ENCODE measurements at regions not wholly inside any gene's neighbourhood (a gene's known extent, or its start where the extent isn't known, plus 50 kb on each side); places are given as distances from the start of the nearest gene placed in this dataset.
A peak's percentile ranks its signal among the peaks of the same experiment; 100 is the strongest.

DNA sequence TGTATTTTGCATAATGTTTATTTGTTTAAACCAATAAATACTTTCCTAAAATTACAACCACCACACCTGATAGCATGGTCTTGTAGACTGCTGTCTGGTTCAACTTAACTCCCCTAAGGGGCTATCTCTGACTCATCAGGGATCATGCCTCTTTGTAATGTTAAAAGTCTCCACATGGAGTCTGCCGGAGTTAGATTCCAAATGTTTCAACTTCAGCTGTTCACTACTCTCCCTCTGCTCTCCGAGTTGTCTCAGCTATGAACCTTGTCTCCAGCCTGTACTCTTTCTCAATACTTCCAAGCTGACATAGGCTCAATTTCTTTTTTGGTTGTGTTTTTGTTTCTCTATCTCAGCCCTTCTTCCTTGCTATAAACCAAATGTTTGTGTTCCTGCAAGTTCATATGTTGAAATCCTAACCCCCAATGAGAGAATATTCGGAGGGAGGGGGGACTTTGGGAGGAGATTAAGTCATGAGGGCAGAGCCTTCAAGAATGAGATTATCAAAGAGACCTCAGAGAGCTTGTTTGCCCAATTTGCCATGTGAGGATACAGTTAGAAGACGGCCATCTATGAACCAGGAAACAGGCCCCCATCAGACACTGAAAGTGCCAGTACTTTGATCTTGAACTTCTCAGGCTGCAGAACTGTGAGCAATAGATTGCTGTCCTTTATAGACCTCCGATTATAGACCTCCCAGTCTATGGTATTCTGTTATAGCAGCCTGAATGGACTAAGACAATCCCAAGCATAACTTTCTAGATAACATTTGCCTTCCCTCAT is 858.2 kb downstream of the VRK1 start:
- no peak for DNase-seq (ENCODE audit: low read depth)

DNA sequence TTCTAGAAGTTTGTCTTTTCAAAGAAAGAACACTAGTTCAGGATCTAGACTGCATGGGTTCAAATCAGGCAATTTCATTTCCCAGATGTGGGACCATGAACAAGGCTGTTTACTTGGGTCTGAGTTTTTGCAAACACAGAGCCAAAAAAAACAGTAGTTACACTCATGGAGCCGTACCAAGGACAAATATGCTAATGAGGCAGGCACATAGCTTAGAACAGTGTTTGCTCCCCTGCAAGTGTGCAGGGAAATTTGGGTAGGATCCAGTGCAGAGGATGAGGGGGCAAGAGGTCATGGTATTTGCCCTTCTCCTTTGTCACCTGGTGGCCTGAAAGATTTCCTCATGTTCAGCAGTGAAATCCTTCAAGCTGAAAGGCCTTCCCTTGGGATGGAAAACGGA is 860.4 kb downstream of the VRK1 start:
- DNase-seq (ENCODE audit: low read depth) = no peak

DNA sequence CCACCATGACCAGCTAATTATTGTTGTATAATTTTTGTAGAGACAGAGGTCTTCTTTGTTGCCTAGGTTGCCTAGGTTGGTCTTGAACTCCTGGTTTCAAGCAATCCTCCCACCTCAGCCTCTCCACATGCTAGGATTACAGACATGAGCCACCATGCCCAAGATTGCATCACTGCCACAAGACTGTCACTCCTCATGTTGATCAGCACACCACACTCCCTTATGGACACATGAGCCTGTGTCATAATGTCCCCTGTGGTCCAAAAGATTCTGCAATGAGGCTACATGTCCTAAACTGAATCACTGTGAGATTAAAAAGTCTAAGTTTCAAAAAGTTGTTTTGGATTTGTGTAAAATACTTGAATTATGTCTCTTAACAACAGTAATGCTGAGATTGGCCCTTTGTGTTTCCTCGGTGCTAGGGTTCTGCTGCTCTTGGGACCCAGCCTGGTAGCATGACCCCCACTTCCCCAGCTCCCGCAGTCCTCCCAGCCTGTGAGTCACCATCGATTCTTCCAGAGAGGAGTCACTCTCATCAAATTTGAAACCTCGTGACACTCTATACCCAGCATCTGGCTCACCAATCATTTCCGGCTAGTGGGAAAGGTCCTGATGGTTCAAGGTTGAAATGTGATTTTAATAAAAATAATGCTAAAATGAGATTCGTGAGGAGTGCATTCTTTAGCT is 890.9 kb downstream of the VRK1 start:
- no peak for DNase-seq (ENCODE audit: low read depth)

GRCh38 chr14:97688631-97689336 is 891.6 kb downstream of the VRK1 start:
- no peak for DNase-seq (ENCODE audit: low read depth)

- no peak for DNase-seq (ENCODE audit: low read depth)
These were observed 894.9 kb downstream of the VRK1 start for GRCh38 chr14:97692084-97692483.

- no peak for DNase-seq (ENCODE audit: low read depth)
These were observed 898.3 kb downstream of the VRK1 start for GRCh38 chr14:97695456-97695981.

DNA sequence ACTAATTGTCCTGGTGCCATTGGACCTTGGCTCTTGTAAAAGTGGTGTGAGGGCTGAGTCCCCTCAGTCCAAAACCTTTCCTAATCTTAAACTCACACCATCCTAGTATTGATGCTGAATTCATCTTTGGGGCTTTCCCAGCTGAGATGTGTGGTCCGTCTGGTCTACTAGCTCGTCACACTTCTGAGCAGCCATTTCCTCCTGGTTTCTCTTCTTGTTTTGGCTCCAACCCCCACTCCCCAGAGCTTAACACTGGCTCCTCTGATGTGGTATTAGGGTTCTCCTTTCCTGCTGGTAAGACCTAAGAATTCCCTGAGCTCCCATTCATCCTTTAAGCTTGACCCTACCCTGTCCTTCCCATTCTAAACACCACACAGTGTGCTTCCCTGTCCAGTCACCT is 900.6 kb downstream of the VRK1 start:
- DNase-seq (ENCODE audit: low read depth) = peak; percentile 22

DNA sequence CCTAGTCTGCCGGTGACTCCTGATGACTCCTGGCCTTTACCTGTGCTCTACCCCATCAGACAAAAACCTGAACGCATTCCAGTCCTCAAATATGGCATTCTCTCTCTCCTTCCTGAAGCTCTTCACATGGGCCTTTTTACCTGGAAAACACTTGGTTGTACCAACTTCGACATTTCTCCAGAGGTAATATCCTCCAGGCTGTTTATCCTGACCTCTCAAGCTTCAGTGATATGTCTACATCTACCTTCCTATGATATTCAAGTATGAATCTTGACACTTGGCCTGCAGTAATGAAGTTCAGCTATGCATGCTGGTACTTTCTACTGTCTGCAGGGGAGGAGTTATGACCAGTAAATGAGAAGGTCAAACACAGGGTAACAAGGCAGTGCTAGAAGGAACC is 901.8 kb downstream of the VRK1 start:
- DNase-seq (ENCODE audit: low read depth) = no peak

DNA sequence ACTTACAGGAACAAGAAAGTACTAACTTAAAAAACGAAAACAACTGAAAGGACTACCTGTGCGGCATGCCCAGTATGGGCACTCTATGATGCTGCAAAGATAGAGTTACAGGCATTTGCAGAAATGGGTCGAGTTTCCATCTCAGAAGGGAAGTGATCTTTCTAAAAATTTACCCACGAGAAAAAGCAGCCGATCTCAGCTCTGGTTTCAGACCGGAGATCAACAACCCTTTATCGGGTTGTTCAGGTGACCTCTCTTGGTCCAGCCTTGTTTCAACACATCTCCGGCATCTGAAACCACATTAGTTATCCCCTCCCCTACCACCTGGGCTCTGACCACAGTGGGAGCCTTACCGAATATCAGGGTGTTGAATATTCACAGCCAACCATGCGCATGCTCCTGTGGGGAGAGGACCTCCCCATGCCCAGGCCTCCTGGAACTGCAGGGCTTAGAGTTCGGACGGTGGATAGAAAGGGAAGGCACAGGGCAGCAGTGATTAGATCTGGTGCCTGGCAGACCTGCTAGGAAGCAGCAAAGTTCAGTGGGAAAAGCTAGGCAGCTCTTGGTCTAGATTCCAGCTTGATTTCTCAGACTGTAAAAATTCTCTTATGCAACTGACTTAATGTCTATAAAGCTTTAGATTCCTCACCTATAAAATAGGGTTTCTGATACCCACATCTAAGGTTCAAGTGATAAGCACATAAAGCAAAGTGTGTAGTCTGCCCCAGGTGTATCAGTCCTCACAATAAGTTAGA is 906.0 kb downstream of the VRK1 start:
- no peak for DNase-seq (ENCODE audit: low read depth)

GRCh38 chr14:97704316-97704885 is 907.2 kb downstream of the VRK1 start:
- no peak for DNase-seq (ENCODE audit: low read depth)

DNA sequence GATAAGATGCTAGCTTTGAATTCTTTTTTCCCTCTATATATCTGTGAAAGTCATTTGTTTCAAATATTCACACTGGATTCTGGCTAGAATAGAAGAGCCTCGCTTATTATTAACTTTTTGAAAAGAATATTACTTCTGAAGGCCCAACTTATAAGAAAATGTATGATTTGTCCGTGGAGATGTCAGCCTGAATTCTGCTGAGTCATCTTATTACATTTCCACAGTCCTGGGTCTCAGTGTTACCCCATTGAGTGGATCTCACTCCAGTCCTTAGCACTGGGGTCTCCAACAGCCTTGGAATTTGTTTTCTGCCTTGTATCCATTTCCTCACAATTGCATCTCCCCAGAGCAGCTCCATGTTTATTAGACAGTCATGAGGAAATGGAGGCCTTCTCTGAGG is 907.9 kb downstream of the VRK1 start:
- DNase-seq (ENCODE audit: low read depth) = no peak

DNA sequence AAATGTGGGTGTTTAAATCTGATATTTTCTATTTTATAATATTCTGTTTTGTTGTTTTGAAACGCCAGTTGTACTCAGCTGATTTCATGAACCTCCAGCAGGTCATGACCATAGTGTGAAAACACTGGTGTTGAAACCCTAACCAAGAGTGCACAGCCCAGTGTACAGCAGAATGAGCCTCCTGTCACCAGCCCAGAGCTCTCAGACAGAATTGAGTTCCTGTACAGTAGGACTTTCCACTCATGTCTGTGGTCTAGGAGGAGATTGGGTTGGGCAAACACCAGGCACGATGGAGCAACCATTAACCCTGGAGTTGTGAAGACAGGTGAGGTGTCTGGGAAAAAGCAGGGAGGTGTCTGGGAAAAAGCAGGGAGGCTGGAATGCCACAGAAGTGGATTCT is 908.8 kb downstream of the VRK1 start:
- no peak for DNase-seq (ENCODE audit: low read depth)

GRCh38 chr14:97706819-97707218 is 909.6 kb downstream of the VRK1 start:
- no peak for DNase-seq (ENCODE audit: low read depth)

DNA sequence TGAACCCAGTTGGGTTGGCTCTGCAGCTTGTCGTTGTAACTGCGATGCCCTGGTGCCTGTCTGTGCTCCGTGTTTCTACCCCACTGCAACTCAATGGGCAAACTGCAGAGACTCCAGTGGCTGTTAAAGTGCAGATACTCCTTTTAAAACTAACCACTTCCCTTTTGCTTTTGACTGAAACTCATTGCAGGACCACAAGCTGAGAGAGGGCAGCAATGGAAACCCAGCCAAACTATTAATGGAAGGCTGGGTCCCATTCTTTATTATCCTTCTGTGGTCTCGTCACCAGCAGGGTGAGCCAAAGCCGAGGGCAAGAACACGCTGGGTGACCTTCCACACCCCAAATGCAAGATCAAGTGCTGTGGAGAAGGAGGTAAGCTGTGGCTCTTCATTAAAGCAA is 910.4 kb downstream of the VRK1 start:
- DNase-seq (ENCODE audit: low read depth) = no peak

DNA sequence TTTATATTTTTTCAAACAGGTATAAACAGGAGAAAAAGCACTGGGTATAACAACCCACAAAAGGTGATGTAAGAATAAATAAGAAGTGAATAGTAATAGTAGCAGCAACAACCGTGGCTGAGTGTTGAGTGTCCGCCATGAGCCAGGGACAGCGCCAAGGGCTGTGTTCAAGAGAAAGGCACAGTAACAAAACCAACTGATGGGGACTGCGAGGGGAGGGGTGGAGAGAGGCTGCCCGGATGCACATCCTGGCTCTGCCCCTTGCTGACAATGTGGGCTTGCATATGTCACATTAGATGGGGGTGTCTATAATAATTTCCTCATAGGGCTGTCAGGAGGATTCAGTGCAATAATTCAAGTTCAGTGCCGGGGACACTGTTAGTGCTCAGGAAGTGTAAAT is 912.4 kb downstream of the VRK1 start:
- no peak for DNase-seq (ENCODE audit: low read depth)

DNA sequence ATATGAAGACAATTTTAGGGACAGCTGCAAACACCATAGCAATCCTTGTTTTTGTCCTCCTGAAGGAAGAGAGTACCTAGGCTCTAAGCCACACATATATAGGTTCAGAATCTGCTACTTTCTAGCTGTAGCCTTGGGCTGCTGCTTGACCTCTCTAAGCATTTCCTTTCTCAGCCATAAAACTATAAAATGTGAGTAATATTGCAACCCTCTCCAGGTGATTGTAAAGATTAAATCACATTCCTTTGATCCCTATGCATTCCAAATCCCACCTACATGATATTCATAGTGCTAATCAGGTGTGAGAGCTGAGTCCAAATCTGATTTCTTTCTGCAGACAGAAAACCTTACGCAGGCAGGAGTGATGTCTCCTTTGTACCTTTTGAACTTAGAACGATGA is 913.5 kb downstream of the VRK1 start:
- no peak for DNase-seq (ENCODE audit: low read depth)

DNA sequence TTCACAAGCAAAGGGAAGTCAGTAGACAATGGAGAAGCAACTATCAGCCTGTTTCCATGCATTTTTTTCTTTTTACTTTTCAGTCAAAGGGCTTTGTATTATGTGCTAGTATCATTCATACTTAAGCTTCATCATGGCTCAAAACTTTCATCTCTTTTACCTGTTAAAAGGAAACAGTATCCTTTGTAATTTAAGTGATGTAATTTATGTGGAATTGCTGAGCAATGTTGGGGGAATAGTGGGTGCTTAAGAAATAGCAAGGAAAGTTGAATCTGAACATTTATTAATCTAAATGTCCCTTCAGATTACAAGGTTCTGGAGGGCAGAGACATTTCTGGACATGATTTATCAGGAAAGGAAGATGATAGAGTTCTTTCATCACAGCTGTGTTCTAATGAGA is 915.3 kb downstream of the VRK1 start:
- DNase-seq (ENCODE audit: low read depth) = no peak

GRCh38 chr14:97713023-97713422 is 915.8 kb downstream of the VRK1 start:
- no peak for DNase-seq (ENCODE audit: low read depth)

DNA sequence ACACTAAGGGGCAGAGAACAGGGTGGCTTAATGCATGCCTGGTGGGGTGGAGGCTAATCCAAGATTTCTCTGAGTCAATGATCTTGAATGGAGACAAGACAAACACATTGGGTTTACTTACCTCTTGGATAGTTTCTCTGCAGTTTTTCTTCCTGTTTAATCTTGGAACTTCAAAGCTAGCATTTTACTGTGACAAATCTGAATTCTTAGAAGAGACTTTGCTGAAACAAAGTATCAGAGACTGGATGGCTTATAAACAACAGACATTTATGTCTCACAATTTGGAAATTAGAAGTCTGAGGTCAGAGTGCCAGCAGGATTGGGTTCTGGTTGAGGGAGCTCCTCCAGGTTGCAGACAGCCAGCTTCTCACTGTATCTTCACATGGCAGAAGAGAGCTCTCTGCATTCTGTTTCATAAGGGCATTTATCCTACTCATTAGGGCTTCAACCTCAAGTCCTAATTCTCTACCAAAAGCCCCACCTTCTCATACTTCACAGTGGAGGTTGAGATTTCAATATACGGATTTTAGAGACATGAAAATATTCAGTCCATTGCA is 921.8 kb downstream of the VRK1 start:
- no peak for DNase-seq (ENCODE audit: low read depth)

DNA sequence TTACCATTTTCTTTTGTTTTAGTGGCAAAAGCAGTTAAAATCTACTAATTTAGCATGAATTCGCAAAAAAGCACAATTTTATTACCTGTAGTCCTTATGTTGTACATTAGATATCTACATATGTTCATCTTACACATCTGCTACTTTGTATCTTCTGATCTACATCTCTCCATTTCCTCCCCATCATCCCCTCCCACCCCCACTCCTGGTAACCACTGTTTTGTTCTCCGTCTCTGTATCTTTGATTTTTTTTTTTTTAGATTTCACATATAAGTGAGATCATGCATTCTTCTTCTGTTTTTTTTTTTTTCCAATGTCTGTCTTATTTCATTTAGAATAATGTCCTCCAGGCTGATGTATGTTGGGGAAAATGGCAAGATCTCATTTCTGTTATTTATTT is 922.7 kb downstream of the VRK1 start:
- no peak for DNase-seq (ENCODE audit: low read depth)

- no peak for DNase-seq (ENCODE audit: low read depth)
These were observed 926.2 kb downstream of the VRK1 start for GRCh38 chr14:97723351-97723750.

- no peak for DNase-seq (ENCODE audit: low read depth)
These were observed 926.6 kb downstream of the VRK1 start for GRCh38 chr14:97723819-97724218.

All from stimulated activated CD8-positive, alpha-beta memory T cell treated with anti-CD3 and anti-CD28 coated beads, Interleukin-4, amount 100 ng/mL, for 24 hours (primary cell).